K562 (cell line): ENCODE measurements at regions not wholly inside any gene's neighbourhood (a gene's known extent, or its start where the extent isn't known, plus 50 kb on each side); places are given as distances from the start of the nearest gene placed in this dataset.

ENCODE experiments used
- ATAC-seq: fragments of 200-7000 bp; cut with Tn5 transposase; 3 replicates; pipeline ENCODE4 v1.9.1; 2020; ENCODE audit warnings: moderate library complexity
- BruUV-seq: library from RNA; stranded (reverse); fragments of 400-500 nt; replicated peaks from 2 replicates; lab custom pipeline; 2021; lab: Mats Ljungman, UMichigan
- CTCF ChIA-PET: fragments of 300-600 bp; formaldehyde crosslinking; extraction: SDS; loops from one replicate; lab custom pipeline; 2021; ENCODE audit warnings: low intra/inter-chr PET ratio; lab: Yijun Ruan, JAX
- POLR2A ChIA-PET: fragments of 300-600, 350-650 bp; sonication (Branson Sonifier 250); formaldehyde crosslinking; extraction: SDS; loops from one replicate; lab custom pipeline; 2021; ENCODE audit warnings: antibody characterized with exemption, inconsistent platforms; lab: Yijun Ruan, JAX
- DNase-seq, 4 experiments: peaks; one replicate each; pipeline versions ENCODE4 v3.0.0 to v3.0.0-alpha.2; 2011 to 2018; ENCODE audit warnings: low spot score in 3 of 4, mixed read lengths in 3 of 4; ENCODE audit errors: extremely low read depth in 1 of 4
- FAIRE-seq: peaks from 2 replicates; lab custom pipeline; 2011; peaks lifted over from hg19 to GRCh38; lab: Jason Lieb, UNC
- H2AFZ ChIP-seq: 2 replicates; pipeline ENCODE4 v1.6.0; 2011; ENCODE audit warnings: low read depth, low read length, control low read depth, inconsistent platforms
- H3K27ac ChIP-seq: fragments of 200-600 bp; 3 replicates; pipeline ENCODE4 v1.8.0; 2011; ENCODE audit warnings: low read depth, mild to moderate bottlenecking, control low read depth, inconsistent platforms, low read length, moderate library complexity, mixed read lengths; ENCODE audit errors: extremely low read depth
- H3K27me3 ChIP-seq, 2 experiments: fragments of 300-600 bp in 1 of 2; 2 replicates in 1 of 2; 3 replicates in 1 of 2; pipeline versions ENCODE4 v1.6.0 to v1.8.0; 2011; ENCODE audit warnings: inconsistent platforms in 2 of 2, low read length in 2 of 2, mild to moderate bottlenecking in 1 of 2, mixed read lengths in 1 of 2, moderate library complexity in 1 of 2; ENCODE audit not compliant: control insufficient read depth in 2 of 2, insufficient read depth in 2 of 2
- H3K36me3 ChIP-seq: fragments of 300-600 bp; 3 replicates; pipeline ENCODE4 v1.8.0; 2011; ENCODE audit warnings: mild to moderate bottlenecking, low read length, inconsistent platforms; ENCODE audit not compliant: control insufficient read depth, insufficient read depth
- H3K4me1 ChIP-seq, 2 experiments: fragments of 200-600 bp in 1 of 2; replicated peaks in 1 of 2; 2 replicates in 1 of 2; 3 replicates in 1 of 2; pipeline versions ENCODE4 v1.5.1 to v1.8.0; 2011; ENCODE audit warnings: inconsistent platforms in 2 of 2, low read length in 2 of 2, mild to moderate bottlenecking in 1 of 2, mixed read lengths in 1 of 2, moderate library complexity in 1 of 2; ENCODE audit not compliant: control insufficient read depth in 2 of 2, insufficient read depth in 2 of 2
- H3K4me2 ChIP-seq: 2 replicates; pipeline ENCODE4 v1.6.1; 2011; ENCODE audit warnings: low read length, control low read depth, inconsistent platforms, mixed read lengths; ENCODE audit not compliant: insufficient read depth
- H3K4me3 ChIP-seq: fragments of 200-600 bp; sonication (generic), shearing (Covaris generic); 2 replicates; pipeline ENCODE4 v1.5.1; 2016; ENCODE audit warnings: control low read depth, inconsistent platforms
- H3K79me2 ChIP-seq: fragments of 200-600 bp; 3 replicates; pipeline ENCODE4 v1.8.0; 2011; ENCODE audit warnings: low read length, inconsistent platforms; ENCODE audit not compliant: control insufficient read depth, insufficient read depth
- H3K9ac ChIP-seq, 2 experiments: 2 replicates each; pipeline versions ENCODE4 v1.6.0 to v1.6.1; 2011; ENCODE audit warnings: low read depth in 2 of 2, low read length in 2 of 2, control low read depth in 1 of 2, inconsistent platforms in 1 of 2, mild to moderate bottlenecking in 1 of 2, mixed read lengths in 1 of 2; ENCODE audit not compliant: insufficient read depth in 1 of 2
- H3K9me1 ChIP-seq: one replicate; pipeline ENCODE4 v1.6.0; 2011; ENCODE audit warnings: inconsistent platforms, mild to moderate bottlenecking, low read length, moderate library complexity; ENCODE audit not compliant: control insufficient read depth, insufficient read depth
- H3K9me3 ChIP-seq: replicated peaks from 2 replicates; pipeline ENCODE4 v1.5.1; 2011; ENCODE audit warnings: low read depth, low read length, inconsistent platforms; ENCODE audit not compliant: control insufficient read depth, insufficient read depth
- H4K20me1 ChIP-seq: replicated peaks from 2 replicates; pipeline ENCODE4 v1.6.1; 2011; ENCODE audit warnings: low read length, inconsistent platforms, mixed read lengths; ENCODE audit not compliant: control insufficient read depth, insufficient read depth
- ATF2 ChIP-seq: sonication (generic); formaldehyde crosslinking; IDR thresholded peaks from 2 replicates; pipeline ENCODE4 v1.8.1; 2022; ENCODE audit warnings: missing genetic modification reagents
- NFE2 ChIP-seq: IDR thresholded peaks from 2 replicates; pipeline ENCODE4 v1.6.1; 2014; ENCODE audit warnings: antibody characterized with exemption, low read depth
- SRSF1 ChIP-seq: fragments of 200-400 bp; formaldehyde crosslinking; IDR thresholded peaks from 2 replicates; pipeline ENCODE4 v1.6.1; 2017; ENCODE audit warnings: mild to moderate bottlenecking, low read depth, low read length, moderate library complexity
- WGBS: fragments of 100-300 bp; shearing (Covaris generic); methylation state at CpG from one replicate; pipeline ENCODE4 v1.1.6; 2016; ENCODE audit warnings: low coverage, mixed read lengths; ENCODE audit not compliant: insufficient coverage; ENCODE audit errors: missing lambda C conversion rate; 5-methylcytosine and 5-hydroxymethylcytosine counted together
- in situ Hi-C: fragments of 300-500 bp; cut with MboI; formaldehyde crosslinking; loops from 4 replicates; pipeline ENCODE4 v1.15.0; 2018; ENCODE audit warnings: inconsistent platforms, mixed read lengths
- intact Hi-C: fragments of 100-400 bp; cut with micrococcal nuclease; formaldehyde crosslinking; loops from 2 replicates; pipeline ENCODE4 v1.14.2; 2022
- TF ChIP-seq, protein P1 (sequence below): fragments of 450-650 bp; formaldehyde crosslinking; IDR thresholded peaks from 2 replicates; pipeline ENCODE4 v1.4.0; 2022; ENCODE audit warnings: missing genetic modification characterization

GRCh38 chr4:8747467-8748235, 124.0 kb downstream of the HMX1 start (continued):
- TF ChIP-seq, protein P1, sequence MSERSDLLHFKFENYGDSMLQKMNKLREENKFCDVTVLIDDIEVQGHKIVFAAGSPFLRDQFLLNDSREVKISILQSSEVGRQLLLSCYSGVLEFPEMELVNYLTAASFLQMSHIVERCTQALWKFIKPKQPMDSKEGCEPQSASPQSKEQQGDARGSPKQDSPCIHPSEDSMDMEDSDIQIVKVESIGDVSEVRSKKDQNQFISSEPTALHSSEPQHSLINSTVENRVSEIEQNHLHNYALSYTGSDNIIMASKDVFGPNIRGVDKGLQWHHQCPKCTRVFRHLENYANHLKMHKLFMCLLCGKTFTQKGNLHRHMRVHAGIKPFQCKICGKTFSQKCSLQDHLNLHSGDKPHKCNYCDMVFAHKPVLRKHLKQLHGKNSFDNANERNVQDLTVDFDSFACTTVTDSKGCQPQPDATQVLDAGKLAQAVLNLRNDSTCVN (CRISPR knock-in tag), result no peak

DNA sequence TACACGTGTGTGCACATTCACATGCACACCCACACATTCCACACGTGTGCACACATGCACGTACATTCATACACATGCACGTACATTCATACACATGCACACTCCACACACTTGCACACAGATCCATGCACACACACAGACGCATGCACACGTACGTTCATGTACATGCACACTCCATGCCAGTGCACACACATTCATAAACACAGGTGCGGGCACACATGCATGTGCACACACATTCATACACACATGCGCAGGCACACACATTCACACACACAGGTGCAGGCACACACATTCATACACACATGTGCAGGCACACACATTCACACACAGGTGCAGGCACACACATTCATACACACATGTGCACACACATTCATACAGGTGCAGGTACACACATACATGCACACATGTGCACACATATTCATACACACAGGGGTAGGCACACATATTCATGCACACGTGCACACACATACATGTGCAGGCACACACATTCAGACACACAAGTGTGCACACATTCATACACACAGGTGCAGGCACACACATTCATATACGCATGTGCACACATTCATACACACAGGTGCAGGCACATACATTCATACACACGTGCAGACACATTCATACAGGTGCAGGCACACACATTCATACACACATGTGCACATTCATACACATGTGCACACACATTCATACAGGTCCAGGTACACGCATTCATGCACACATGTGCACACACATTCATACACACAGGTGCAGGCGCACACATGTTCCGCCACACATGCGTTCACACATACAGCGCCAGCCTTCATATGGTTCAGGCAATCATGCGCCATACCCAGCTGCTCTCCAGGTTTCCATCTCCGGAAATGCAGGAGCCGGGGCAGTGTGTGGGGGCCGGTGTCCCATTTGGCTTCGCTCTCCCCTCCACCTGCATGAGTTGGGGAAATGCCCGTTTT, 124.8 kb downstream of the HMX1 start:
- FAIRE-seq (no peak), DNase-seq (no peak)
- in situ Hi-C loops, result no loop called here

More for the DNA sequence above, 124.8 kb downstream of the HMX1 start:
- H3K9me3 ChIP-seq, result no peaks in the 10 kb centered on the region; the same call in 1 of the 2 replicates
- ChIA-PET CTCF (no interaction called here), POLR2A (no interaction called here)
- intact Hi-C loops, result no loop called here
- no peaks in the 10 kb centered on the region for H4K20me1 ChIP-seq
- TF ChIP-seq NFE2 (no peak), SRSF1 (no peak), ATF2 (CRISPR knock-in tag) (no peak)
- TF ChIP-seq, all 486 proteins: peak for 0
- Histone ChIP-seq H3K27ac (no peak overlapping the region), H3K9me1 (no peaks in the 10 kb centered on the region), H2AFZ (no peak overlapping the region), H3K36me3 (no peaks in the 10 kb centered on the region), H3K4me1 (no peaks in the 10 kb centered on the region), H3K27me3 (peaks cover 0 to 28% of the 10 kb centered on the region in 2 experiments; a peak in 3 of 5 replicates), H3K4me3 (no peak overlapping the region), H3K9ac (no peak overlapping the region), H3K4me2 (no peak overlapping the region), H3K79me2 (no peaks in the 10 kb centered on the region)
- WGBS, result 8% methylated on average over 23 of the region's 23 CpGs
- BruUV-seq, result no TSS peak
- no peak for ATAC-seq
